ENCODE measurements at regions not wholly inside any gene's neighbourhood (a gene's known extent, or its start where the extent isn't known, plus 50 kb on each side); places are given as distances from the start of the nearest gene placed in this dataset.
A peak's percentile ranks its signal among the peaks of the same experiment; 100 is the strongest.

DNA sequence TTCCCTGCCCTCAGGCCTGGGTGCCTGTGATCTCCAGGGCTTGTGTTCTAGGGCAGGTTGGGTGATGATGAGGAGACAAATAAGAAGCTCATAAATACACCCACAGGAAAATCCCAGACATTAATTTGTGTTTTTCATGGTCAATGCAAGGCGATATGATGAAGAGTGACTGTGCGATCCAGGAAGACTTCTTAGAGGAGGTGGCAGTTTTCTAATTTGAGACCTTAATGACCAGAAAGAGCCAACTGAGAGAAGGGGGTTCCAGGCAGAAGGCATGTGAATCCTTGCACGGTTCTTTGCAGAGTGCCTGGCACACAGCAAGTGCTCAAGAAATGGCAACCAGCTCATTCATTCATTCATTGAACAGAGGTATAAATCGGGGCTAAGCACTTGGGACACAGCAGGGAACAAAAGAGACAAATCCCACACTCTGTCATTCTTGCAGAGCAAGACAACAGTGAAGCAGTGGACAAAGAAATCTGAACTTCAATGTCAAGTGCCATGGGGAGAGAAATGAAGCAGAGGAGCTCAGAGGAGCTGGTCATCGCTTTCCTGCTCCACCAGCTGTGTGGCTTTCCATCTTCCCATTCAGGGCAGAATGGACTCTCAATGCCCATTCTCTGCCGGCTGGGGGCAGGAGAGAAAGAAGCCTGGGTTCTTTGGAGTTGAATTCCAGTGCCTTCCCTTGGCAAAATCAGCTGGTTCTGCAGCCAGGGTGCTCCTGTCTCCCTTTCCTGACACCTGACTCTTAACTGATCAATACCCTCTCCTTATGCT, 128.3 kb downstream of the AACS start:
- peaks cover 0 to 2% (median 0%) of the 10 kb centered on the region in 5 experiments for H3K9me3 ChIP-seq (ENCODE audit: control extremely low read depth in 1 of 5, control insufficient read depth in 4 of 5, insufficient read depth in 2 of 5, low read depth in 1 of 5, low read length in 4 of 5)
- ChIA-PET POLR2A (interaction anchor here (0.6 kb wide), 1 partner anchor 1346 kb away, joined by 3 read pairs; no protein-coding TSS in a partner anchor), CTCF (no interaction called here)
- 74% methylated on average over 6 of the region's 6 CpGs for WGBS (ENCODE audit: insufficient coverage)
- no peak for DNase-seq
- peaks cover 19 to 87% (median 38%) of the 10 kb centered on the region in 5 experiments for H3K27me3 ChIP-seq (replicated peaks in 2 of 5; ENCODE audit: control insufficient read depth in 4 of 5, insufficient read depth in 5 of 5, low read length in 4 of 5)
- H3K36me3 ChIP-seq (ENCODE audit: control insufficient read depth in 4 of 4, insufficient read depth in 4 of 4, low read length in 3 of 4), result no peaks in the 10 kb centered on the region
- peaks cover 0 to 3% (median 0%) of the 10 kb centered on the region in 4 experiments for H3K4me1 ChIP-seq (ENCODE audit: control extremely low read depth in 1 of 4, control insufficient read depth in 4 of 4, insufficient read depth in 4 of 4, low read length in 3 of 4)
- no peak overlapping the region for H3K4me3 ChIP-seq (ENCODE audit: control insufficient read depth in 1 of 7, extremely low read depth in 1 of 7, insufficient read depth in 4 of 7, low read depth in 2 of 7, low read length in 6 of 7)
- no peak overlapping the region for H3K27ac ChIP-seq (ENCODE audit: insufficient read depth in 1 of 2, low read depth in 1 of 2, low read length in 2 of 2, poor library complexity in 1 of 2, severe bottlenecking in 2 of 2)

DNA sequence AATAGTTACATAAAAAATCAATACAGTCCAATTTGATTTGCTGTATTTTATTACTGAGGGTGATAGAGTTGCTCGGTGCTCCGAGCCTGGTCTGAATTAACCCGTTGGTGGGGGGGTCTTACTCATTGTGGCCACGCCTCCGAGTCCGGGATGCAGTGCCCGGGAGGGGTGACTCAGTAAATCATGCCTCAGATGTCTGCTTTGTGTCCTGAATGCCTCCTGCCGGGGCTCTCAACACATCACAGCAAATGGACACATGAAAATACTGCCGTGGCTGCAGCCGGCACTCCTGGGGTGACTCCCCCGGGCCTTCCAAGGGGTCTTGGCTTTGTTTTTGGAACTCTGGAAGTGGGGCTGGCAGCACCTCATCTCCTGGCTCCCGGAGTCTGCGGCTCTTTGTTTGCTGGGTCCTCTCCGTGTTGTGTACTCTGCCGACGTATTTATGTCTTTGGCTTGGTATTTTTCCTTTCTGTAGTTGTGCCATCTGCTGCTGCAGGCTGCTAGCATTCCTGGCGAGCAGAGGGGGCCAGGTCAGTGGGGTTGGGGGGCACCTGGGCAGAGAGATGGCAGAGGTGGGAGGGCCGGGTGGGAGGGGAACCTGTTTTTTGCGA, 129.0 kb downstream of the AACS start:
- Histone ChIP-seq H3K4me1 (ENCODE audit: control extremely low read depth in 1 of 4, control insufficient read depth in 4 of 4, insufficient read depth in 4 of 4, low read length in 3 of 4) (no peaks in the 10 kb centered on the region), H3K36me3 (ENCODE audit: control insufficient read depth in 4 of 4, insufficient read depth in 4 of 4, low read length in 3 of 4) (no peaks in the 10 kb centered on the region), H3K9me3 (ENCODE audit: control extremely low read depth in 1 of 5, control insufficient read depth in 4 of 5, insufficient read depth in 2 of 5, low read depth in 1 of 5, low read length in 4 of 5) (peaks cover 0 to 2% (median 0%) of the 10 kb centered on the region in 5 experiments), H3K27ac (ENCODE audit: insufficient read depth in 1 of 2, low read depth in 1 of 2, low read length in 2 of 2, poor library complexity in 1 of 2, severe bottlenecking in 2 of 2) (no peak overlapping the region), H3K27me3 (replicated peaks in 2 of 5; ENCODE audit: control insufficient read depth in 4 of 5, insufficient read depth in 5 of 5, low read length in 4 of 5) (peaks cover 17 to 87% (median 33%) of the 10 kb centered on the region in 5 experiments), H3K4me3 (ENCODE audit: control insufficient read depth in 1 of 7, extremely low read depth in 1 of 7, insufficient read depth in 4 of 7, low read depth in 2 of 7, low read length in 6 of 7) (no peak overlapping the region)
- peak in 2 of 3 donors; percentile 27 to 41 for DNase-seq
- CTCF ChIA-PET, result no interaction called here
- WGBS (ENCODE audit: insufficient coverage), result 14% methylated on average over 15 of the region's 19 CpGs
- POLR2A ChIA-PET, result interaction anchor here (0.6 kb wide), 1 partner anchor 1345 kb away, joined by 3 read pairs; no protein-coding TSS in a partner anchor

GRCh38 chr12:125194987-125195386, 129.8 kb downstream of the AACS start:
- 44% methylated on average over 2 of the region's 8 CpGs for WGBS (ENCODE audit: insufficient coverage)
- ChIA-PET CTCF (no interaction called here), POLR2A (no interaction called here)
- Histone ChIP-seq H3K4me1 (ENCODE audit: control extremely low read depth in 1 of 4, control insufficient read depth in 4 of 4, insufficient read depth in 4 of 4, low read length in 3 of 4) (no peaks in the 10 kb centered on the region), H3K27ac (ENCODE audit: insufficient read depth in 1 of 2, low read depth in 1 of 2, low read length in 2 of 2, poor library complexity in 1 of 2, severe bottlenecking in 2 of 2) (no peak overlapping the region), H3K27me3 (replicated peaks in 2 of 5; ENCODE audit: control insufficient read depth in 4 of 5, insufficient read depth in 5 of 5, low read length in 4 of 5) (peaks cover 10 to 86% (median 28%) of the 10 kb centered on the region in 5 experiments), H3K4me3 (ENCODE audit: control insufficient read depth in 1 of 7, extremely low read depth in 1 of 7, insufficient read depth in 4 of 7, low read depth in 2 of 7, low read length in 6 of 7) (no peak overlapping the region), H3K9me3 (ENCODE audit: control extremely low read depth in 1 of 5, control insufficient read depth in 4 of 5, insufficient read depth in 2 of 5, low read depth in 1 of 5, low read length in 4 of 5) (peaks cover 0 to 2% (median 0%) of the 10 kb centered on the region in 5 experiments), H3K36me3 (ENCODE audit: control insufficient read depth in 4 of 4, insufficient read depth in 4 of 4, low read length in 3 of 4) (no peaks in the 10 kb centered on the region)
- DNase-seq, result no peak

- no peak for DNase-seq
- ChIA-PET POLR2A (no interaction called here), CTCF (interaction anchor here (0.7 kb wide), 1 partner anchor 9 kb away, joined by 3 read pairs; no protein-coding TSS in a partner anchor)
- no peaks in the 10 kb centered on the region for H3K4me1 ChIP-seq (ENCODE audit: control extremely low read depth in 1 of 4, control insufficient read depth in 4 of 4, insufficient read depth in 4 of 4, low read length in 3 of 4)
- no peaks in the 10 kb centered on the region for H3K36me3 ChIP-seq (ENCODE audit: control insufficient read depth in 4 of 4, insufficient read depth in 4 of 4, low read length in 3 of 4)
- peaks cover 8 to 70% (median 18%) of the 10 kb centered on the region in 5 experiments for H3K27me3 ChIP-seq (replicated peaks in 2 of 5; ENCODE audit: control insufficient read depth in 4 of 5, insufficient read depth in 5 of 5, low read length in 4 of 5)
- WGBS (ENCODE audit: insufficient coverage), result 100% methylated on average over 2 of the region's 4 CpGs
- H3K27ac ChIP-seq (ENCODE audit: insufficient read depth in 1 of 2, low read depth in 1 of 2, low read length in 2 of 2, poor library complexity in 1 of 2, severe bottlenecking in 2 of 2), result no peak overlapping the region
- peaks cover 0 to 7% (median 0%) of the 10 kb centered on the region in 5 experiments for H3K9me3 ChIP-seq (ENCODE audit: control extremely low read depth in 1 of 5, control insufficient read depth in 4 of 5, insufficient read depth in 2 of 5, low read depth in 1 of 5, low read length in 4 of 5)
- no peak overlapping the region for H3K4me3 ChIP-seq (ENCODE audit: control insufficient read depth in 1 of 7, extremely low read depth in 1 of 7, insufficient read depth in 4 of 7, low read depth in 2 of 7, low read length in 6 of 7)
These were observed 132.1 kb downstream of the AACS start for GRCh38 chr12:125197326-125197725.

DNA sequence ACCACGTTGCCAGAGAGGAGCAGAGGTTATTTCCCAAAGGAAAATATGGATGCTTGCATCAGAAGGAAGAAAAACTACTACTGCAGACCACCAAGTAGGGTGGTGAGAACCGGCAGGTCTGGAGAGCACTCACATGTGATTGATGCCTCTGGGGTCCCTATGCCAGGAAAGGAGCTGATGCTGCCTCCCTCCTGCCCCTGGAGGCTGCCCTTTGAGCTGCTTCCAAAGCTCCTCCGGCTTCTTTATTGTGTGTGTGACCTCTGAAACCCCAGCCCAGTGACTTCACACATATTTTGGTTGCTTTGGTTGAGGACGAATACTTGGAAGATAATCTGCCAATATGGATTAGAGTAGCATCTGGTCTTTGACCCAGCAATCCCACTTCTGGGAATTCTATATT, 133.4 kb downstream of the AACS start:
- WGBS (ENCODE audit: insufficient coverage), result 68% methylated on average over 2 of the region's 4 CpGs
- H3K27me3 ChIP-seq (replicated peaks in 2 of 5; ENCODE audit: control insufficient read depth in 4 of 5, insufficient read depth in 5 of 5, low read length in 4 of 5), result peaks cover 8 to 57% (median 12%) of the 10 kb centered on the region in 5 experiments
- H3K9me3 ChIP-seq (ENCODE audit: control extremely low read depth in 1 of 5, control insufficient read depth in 4 of 5, insufficient read depth in 2 of 5, low read depth in 1 of 5, low read length in 4 of 5), result peaks cover 0 to 7% (median 0%) of the 10 kb centered on the region in 5 experiments
- no peaks in the 10 kb centered on the region for H3K4me1 ChIP-seq (ENCODE audit: control extremely low read depth in 1 of 4, control insufficient read depth in 4 of 4, insufficient read depth in 4 of 4, low read length in 3 of 4)
- H3K27ac ChIP-seq (ENCODE audit: insufficient read depth in 1 of 2, low read depth in 1 of 2, low read length in 2 of 2, poor library complexity in 1 of 2, severe bottlenecking in 2 of 2), result no peak overlapping the region
- no peak overlapping the region for H3K4me3 ChIP-seq (ENCODE audit: control insufficient read depth in 1 of 7, extremely low read depth in 1 of 7, insufficient read depth in 4 of 7, low read depth in 2 of 7, low read length in 6 of 7)
- H3K36me3 ChIP-seq (ENCODE audit: control insufficient read depth in 4 of 4, insufficient read depth in 4 of 4, low read length in 3 of 4), result no peaks in the 10 kb centered on the region
- DNase-seq, result no peak
- ChIA-PET POLR2A (no interaction called here), CTCF (no interaction called here)

DNA sequence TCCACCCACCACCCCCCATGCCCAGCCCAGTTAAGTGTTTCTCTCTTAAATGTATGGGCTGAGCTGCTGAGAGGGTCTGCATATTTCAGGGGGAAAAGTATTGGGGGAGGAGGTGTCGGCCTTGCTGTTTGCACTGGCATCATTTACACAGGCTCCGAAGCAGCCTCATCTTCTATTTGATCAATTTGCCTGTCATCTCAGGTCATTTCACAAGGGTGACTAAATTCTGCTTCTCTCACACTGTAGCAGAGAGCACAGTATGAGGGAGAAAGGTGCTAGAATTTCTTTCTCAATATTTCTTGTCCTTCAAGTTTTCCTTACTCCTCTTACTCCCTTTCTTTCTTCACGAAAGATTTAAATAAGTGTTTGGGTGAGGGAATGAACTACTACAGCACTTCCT, 135.9 kb downstream of the AACS start:
- ChIA-PET POLR2A (no interaction called here), CTCF (interaction anchor here (1.0 to 3.2 kb wide), 2 partner anchors 17 to 84 kb away, joined by 3 to 17 read pairs; no protein-coding TSS in a partner anchor)
- Histone ChIP-seq H3K9me3 (ENCODE audit: control extremely low read depth in 1 of 5, control insufficient read depth in 4 of 5, insufficient read depth in 2 of 5, low read depth in 1 of 5, low read length in 4 of 5) (peaks cover 0 to 5% (median 0%) of the 10 kb centered on the region in 5 experiments), H3K4me3 (ENCODE audit: control insufficient read depth in 1 of 7, extremely low read depth in 1 of 7, insufficient read depth in 4 of 7, low read depth in 2 of 7, low read length in 6 of 7) (no peak overlapping the region), H3K27me3 (replicated peaks in 2 of 5; ENCODE audit: control insufficient read depth in 4 of 5, insufficient read depth in 5 of 5, low read length in 4 of 5) (peaks cover 2 to 45% (median 8%) of the 10 kb centered on the region in 5 experiments), H3K27ac (ENCODE audit: insufficient read depth in 1 of 2, low read depth in 1 of 2, low read length in 2 of 2, poor library complexity in 1 of 2, severe bottlenecking in 2 of 2) (no peak overlapping the region), H3K36me3 (ENCODE audit: control insufficient read depth in 4 of 4, insufficient read depth in 4 of 4, low read length in 3 of 4) (no peaks in the 10 kb centered on the region), H3K4me1 (ENCODE audit: control extremely low read depth in 1 of 4, control insufficient read depth in 4 of 4, insufficient read depth in 4 of 4, low read length in 3 of 4) (no peaks in the 10 kb centered on the region)
- 100% methylated on average over 1 of the region's 3 CpGs for WGBS (ENCODE audit: insufficient coverage)
- no peak for DNase-seq

GRCh38 chr12:125201940-125202339, 136.7 kb downstream of the AACS start:
- H3K36me3 ChIP-seq (ENCODE audit: control insufficient read depth in 4 of 4, insufficient read depth in 4 of 4, low read length in 3 of 4), result no peaks in the 10 kb centered on the region
- peaks cover 2 to 48% (median 11%) of the 10 kb centered on the region in 5 experiments for H3K27me3 ChIP-seq (replicated peaks in 2 of 5; ENCODE audit: control insufficient read depth in 4 of 5, insufficient read depth in 5 of 5, low read length in 4 of 5)
- DNase-seq, result no peak
- H3K9me3 ChIP-seq (ENCODE audit: control extremely low read depth in 1 of 5, control insufficient read depth in 4 of 5, insufficient read depth in 2 of 5, low read depth in 1 of 5, low read length in 4 of 5), result peaks cover 0 to 5% (median 0%) of the 10 kb centered on the region in 5 experiments
- WGBS (ENCODE audit: insufficient coverage), result 100% methylated on average over 2 of the region's 2 CpGs
- CTCF ChIA-PET, result interaction anchor here (0.9 to 3.2 kb wide), 4 partner anchors 10 to 83 kb away, joined by 3 to 17 read pairs (median 6); no protein-coding TSS in a partner anchor
- no peaks in the 10 kb centered on the region for H3K4me1 ChIP-seq (ENCODE audit: control extremely low read depth in 1 of 4, control insufficient read depth in 4 of 4, insufficient read depth in 4 of 4, low read length in 3 of 4)
- H3K27ac ChIP-seq (ENCODE audit: insufficient read depth in 1 of 2, low read depth in 1 of 2, low read length in 2 of 2, poor library complexity in 1 of 2, severe bottlenecking in 2 of 2), result no peak overlapping the region
- POLR2A ChIA-PET, result no interaction called here
- no peak overlapping the region for H3K4me3 ChIP-seq (ENCODE audit: control insufficient read depth in 1 of 7, extremely low read depth in 1 of 7, insufficient read depth in 4 of 7, low read depth in 2 of 7, low read length in 6 of 7)

All from common myeloid progenitor, CD34-positive (primary cell).